Endothelial cell of umbilical vein (primary cell): ENCODE measurements at regions not wholly inside any gene's neighbourhood (a gene's known extent, or its start where the extent isn't known, plus 50 kb on each side); places are given as distances from the start of the nearest gene placed in this dataset.

ENCODE experiments used
- BruUV-seq: library from RNA; stranded (reverse); fragments of 400-500 nt; replicated peaks from 2 replicates; lab custom pipeline; 2021; lab: Mats Ljungman, UMichigan
- CTCF ChIA-PET: fragments of 300-600, 350-600 bp; sonication (Branson Sonifier 250); formaldehyde crosslinking; loops from one replicate; lab custom pipeline; 2021; ENCODE audit warnings: antibody characterized with exemption, inconsistent platforms; lab: Charles Lee
- POLR2A ChIA-PET: fragments of 300-600, 350-600 bp; sonication (Branson Sonifier 250); formaldehyde crosslinking; loops from one replicate; lab custom pipeline; 2021; ENCODE audit warnings: antibody characterized with exemption, inconsistent platforms; lab: Charles Lee
- DNase-seq: peaks from one replicate; pipeline ENCODE4 v3.0.0-alpha.2; 2011; ENCODE audit warnings: low read depth, low spot score
- FAIRE-seq: peaks from 2 replicates; lab custom pipeline; 2011; peaks lifted over from hg19 to GRCh38; lab: Jason Lieb, UNC
- H2AFZ ChIP-seq: 2 replicates; pipeline ENCODE4 v1.6.0; 2012; ENCODE audit warnings: low read depth, low read length, control low read depth, inconsistent platforms
- H3K27ac ChIP-seq: 2 replicates; pipeline ENCODE4 v1.5.1; 2011; ENCODE audit warnings: low read depth, mild to moderate bottlenecking, control low read depth, low read length, moderate library complexity; ENCODE audit not compliant: insufficient read depth
- H3K27me3 ChIP-seq, 2 experiments: 2 replicates each; pipeline versions ENCODE4 v1.6.0 to v1.6.1; 2011; ENCODE audit warnings: low read length in 2 of 2, mixed read lengths in 1 of 2; ENCODE audit not compliant: control insufficient read depth in 2 of 2, insufficient read depth in 2 of 2
- H3K36me3 ChIP-seq, 2 experiments: 2 replicates in 1 of 2; 3 replicates in 1 of 2; pipeline ENCODE4 v1.5.1; 2011; ENCODE audit warnings: low read length in 2 of 2, mild to moderate bottlenecking in 1 of 2, moderate library complexity in 1 of 2; ENCODE audit not compliant: control insufficient read depth in 2 of 2, insufficient read depth in 2 of 2; ENCODE audit errors: extremely low read depth in 1 of 2
- H3K4me1 ChIP-seq: 3 replicates; pipeline ENCODE4 v1.5.1; 2011; ENCODE audit warnings: mild to moderate bottlenecking, low read length; ENCODE audit not compliant: control insufficient read depth, insufficient read depth; ENCODE audit errors: extremely low read depth
- H3K4me2 ChIP-seq: 2 replicates; pipeline ENCODE4 v1.6.1; 2011; ENCODE audit warnings: low read length, control low read depth, mixed read lengths; ENCODE audit not compliant: insufficient read depth
- H3K4me3 ChIP-seq, 3 experiments: fragments of 200-600 bp in 1 of 3; sonication (generic), shearing (Covaris generic) in 1 of 3; replicated peaks in 1 of 3; 2 replicates each; pipeline ENCODE4 v1.5.1; 2011 to 2016; ENCODE audit warnings: control low read depth in 3 of 3, low read length in 3 of 3, mild to moderate bottlenecking in 2 of 3, inconsistent platforms in 1 of 3, low read depth in 1 of 3, moderate library complexity in 1 of 3; ENCODE audit not compliant: insufficient read depth in 1 of 3
- H3K79me2 ChIP-seq: 2 replicates; pipeline ENCODE4 v1.6.0; 2012; ENCODE audit warnings: low read length, inconsistent platforms; ENCODE audit not compliant: control insufficient read depth, insufficient read depth
- H3K9ac ChIP-seq: replicated peaks from 2 replicates; pipeline ENCODE3; 2011; ENCODE audit warnings: low read length, control low read depth; ENCODE audit not compliant: insufficient read depth; ENCODE audit errors: extremely low read depth
- H3K9me1 ChIP-seq: replicated peaks from 3 replicates; pipeline ENCODE4 v1.6.0; 2011; ENCODE audit warnings: mild to moderate bottlenecking, low read length; ENCODE audit not compliant: control insufficient read depth, insufficient read depth; ENCODE audit errors: extremely low read depth
- H3K9me3 ChIP-seq: replicated peaks from 2 replicates; pipeline ENCODE4 v1.5.1; 2012; ENCODE audit warnings: low read length, inconsistent platforms; ENCODE audit not compliant: control insufficient read depth, insufficient read depth
- H4K20me1 ChIP-seq: replicated peaks from 2 replicates; pipeline ENCODE3; 2011; ENCODE audit warnings: mild to moderate bottlenecking, low read length; ENCODE audit not compliant: control insufficient read depth, insufficient read depth; ENCODE audit errors: extremely low read depth
- CTCF ChIP-seq, 2 donors: IDR thresholded peaks; 1 replicate in 1 of 2; 2 replicates in 1 of 2; pipeline ENCODE4 v1.5.1; 2011; ENCODE audit warnings: low read length in 2 of 2, mild to moderate bottlenecking in 2 of 2, moderate library complexity in 2 of 2, control low read depth in 1 of 2, inconsistent platforms in 1 of 2, low read depth in 1 of 2; ENCODE audit not compliant: insufficient read depth in 1 of 2; ENCODE audit errors: extremely low read depth in 1 of 2
- EZH2 ChIP-seq: IDR thresholded peaks from 2 replicates; pipeline ENCODE4 v1.6.1; 2012; ENCODE audit warnings: borderline replicate concordance, low read depth, mild to moderate bottlenecking, moderate library complexity, low read length, inconsistent platforms; ENCODE audit not compliant: severe bottlenecking
- FOS ChIP-seq: IDR thresholded peaks from 2 replicates; pipeline ENCODE4 v1.6.1; 2011; ENCODE audit warnings: mild to moderate bottlenecking, low read length, moderate library complexity, borderline replicate concordance; ENCODE audit not compliant: insufficient read depth
- GATA2 ChIP-seq: IDR thresholded peaks from 2 replicates; pipeline ENCODE4 v1.7.0; 2011; ENCODE audit warnings: low read depth, mild to moderate bottlenecking, moderate library complexity, mixed read lengths, low read length; ENCODE audit not compliant: insufficient read length, insufficient read depth
- JUN ChIP-seq: IDR thresholded peaks from 2 replicates; pipeline ENCODE4 v1.6.1; 2011; ENCODE audit warnings: borderline replicate concordance, low read depth; ENCODE audit not compliant: insufficient read length, insufficient read depth
- MAX ChIP-seq: IDR thresholded peaks from 2 replicates; pipeline ENCODE4 v1.6.1; 2011; ENCODE audit not compliant: insufficient read depth, insufficient read length
- MYC ChIP-seq: IDR thresholded peaks from one replicate; pipeline ENCODE4 v1.6.1; 2011; ENCODE audit warnings: mild to moderate bottlenecking, low read depth, low read length
- POLR2A ChIP-seq: IDR thresholded peaks from 2 replicates; pipeline ENCODE4 v1.6.1; 2012; ENCODE audit warnings: low read depth, mild to moderate bottlenecking, control low read depth, low read length
- POLR2AphosphoS5 ChIP-seq: IDR thresholded peaks from 2 replicates; pipeline ENCODE4 v1.6.1; 2012; ENCODE audit warnings: low read depth, mild to moderate bottlenecking, control low read depth, low read length, moderate library complexity; ENCODE audit not compliant: insufficient read depth
- dilution Hi-C: fragments of 300-500 bp; cut with MboI; formaldehyde crosslinking; loops from one replicate; pipeline ENCODE4 v1.15.0; 2019; ENCODE audit warnings: low sequenced_read_pairs; ENCODE audit not compliant: extremely low pct_ligation_motif_present
- intact Hi-C: fragments of 100-400 bp; cut with micrococcal nuclease; formaldehyde crosslinking; loops from one replicate; pipeline ENCODE4 v1.10.0; 2022

GRCh38 chr5:97931829-97932228, 748.8 kb upstream of the RIOK2 start:
- no peak for FAIRE-seq

GRCh38 chr5:97936231-97936630, 753.2 kb upstream of the RIOK2 start:
- POLR2A ChIA-PET, result no interaction called here
- H3K4me3 ChIP-seq, result no peak overlapping the region
- DNase-seq (no peak), FAIRE-seq (no peak)
- H3K27me3 ChIP-seq, result no peaks in the 10 kb centered on the region
- CTCF ChIA-PET, result no interaction called here
- BruUV-seq, result no TSS peak
- dilution Hi-C loops, result no loop called here
- intact Hi-C loops, result no loop called here
- no peaks in the 10 kb centered on the region for H3K36me3 ChIP-seq
- H3K79me2 ChIP-seq, result no peaks in the 10 kb centered on the region
- H3K27ac ChIP-seq, result no peak overlapping the region
- no peaks in the 10 kb centered on the region for H4K20me1 ChIP-seq
- H3K9ac ChIP-seq, result no peak overlapping the region
- no peak overlapping the region for H2AFZ ChIP-seq
- no peaks in the 10 kb centered on the region for H3K9me3 ChIP-seq
- TF ChIP-seq POLR2AphosphoS5 (no peak), GATA2 (no peak), JUN (no peak), FOS (no peak), POLR2A (no peak), EZH2 (no peak), MYC (no peak), MAX (no peak), CTCF (IDR thresholded peaks at IDR 0.05; ENCODE audit: extremely low read depth in 1 of 2, insufficient read depth in 1 of 2, low read depth in 1 of 2, low read length in 2 of 2) (no peak)
- no peaks in the 10 kb centered on the region for H3K4me1 ChIP-seq
- H3K9me1 ChIP-seq, result peaks cover 2% of the 10 kb centered on the region
- no peak overlapping the region for H3K4me2 ChIP-seq

More at GRCh38 chr5:97931829-97932228, 748.8 kb upstream of the RIOK2 start:
- Histone ChIP-seq H3K27ac (no peak overlapping the region), H3K4me2 (no peak overlapping the region), H3K36me3 (no peaks in the 10 kb centered on the region), H3K27me3 (no peaks in the 10 kb centered on the region), H3K4me3 (no peak overlapping the region), H4K20me1 (no peaks in the 10 kb centered on the region), H3K9me3 (no peaks in the 10 kb centered on the region), H3K79me2 (no peaks in the 10 kb centered on the region), H2AFZ (no peak overlapping the region), H3K9me1 (peaks cover 2% of the 10 kb centered on the region), H3K4me1 (no peaks in the 10 kb centered on the region), H3K9ac (no peak overlapping the region)
- TF ChIP-seq POLR2A (no peak), EZH2 (no peak)
- intact Hi-C loops, result no loop called here
- no peak for DNase-seq
- no TSS peak for BruUV-seq
- dilution Hi-C loops, result no loop called here
- POLR2A ChIA-PET, result no interaction called here
- CTCF ChIA-PET, result no interaction called here
